ENCODE measurements at regions not wholly inside any gene's neighbourhood (a gene's known extent, or its start where the extent isn't known, plus 50 kb on each side); places are given as distances from the start of the nearest gene placed in this dataset.

- DNase-seq (ENCODE audit: low read depth in 2 of 2) = no peak
These were observed 199.8 kb upstream of the SFRP2 start for GRCh38 chr4:153988492-153989363.

GRCh38 chr4:153987291-153987690 is 198.4 kb upstream of the SFRP2 start:
- no peak for DNase-seq (ENCODE audit: low read depth in 2 of 2)

- DNase-seq (ENCODE audit: low read depth in 2 of 2) = no peak
These were observed 188.1 kb upstream of the SFRP2 start for GRCh38 chr4:153976954-153977353.

GRCh38 chr4:153974452-153974851 is 185.6 kb upstream of the SFRP2 start:
- no peak for DNase-seq (ENCODE audit: low read depth in 2 of 2)

- DNase-seq (ENCODE audit: low read depth in 2 of 2) = no peak
These were observed 185.1 kb upstream of the SFRP2 start for GRCh38 chr4:153973942-153974341.

GRCh38 chr4:153971899-153972298 is 183.0 kb upstream of the SFRP2 start:
- no peak for DNase-seq (ENCODE audit: low read depth in 2 of 2)

GRCh38 chr4:153970169-153970568 is 181.3 kb upstream of the SFRP2 start:
- no peak for DNase-seq (ENCODE audit: low read depth in 2 of 2)

GRCh38 chr4:153969542-153969941 is 180.7 kb upstream of the SFRP2 start:
- no peak for DNase-seq (ENCODE audit: low read depth in 2 of 2)

GRCh38 chr4:153966641-153967040 is 177.8 kb upstream of the SFRP2 start:
- no peak for DNase-seq (ENCODE audit: low read depth in 2 of 2)

GRCh38 chr4:153963216-153963615 is 174.3 kb upstream of the SFRP2 start:
- DNase-seq (ENCODE audit: low read depth in 2 of 2) = no peak

- DNase-seq (ENCODE audit: low read depth in 2 of 2) = peak in 1 of 2 donors; percentile 7
These were observed 173.6 kb upstream of the SFRP2 start for GRCh38 chr4:153962311-153963039.

- DNase-seq (ENCODE audit: low read depth in 2 of 2) = no peak
These were observed 166.4 kb upstream of the SFRP2 start for GRCh38 chr4:153955327-153955726.

- DNase-seq (ENCODE audit: low read depth in 2 of 2) = no peak
These were observed 165.8 kb upstream of the SFRP2 start for GRCh38 chr4:153954654-153955053.

- peak in 1 of 2 donors; percentile 4 for DNase-seq (ENCODE audit: low read depth in 2 of 2)
These were observed 161.5 kb upstream of the SFRP2 start for GRCh38 chr4:153950100-153950979.

GRCh38 chr4:153948041-153948440 is 159.2 kb upstream of the SFRP2 start:
- no peak for DNase-seq (ENCODE audit: low read depth in 2 of 2)

GRCh38 chr4:153947124-153947523 is 158.2 kb upstream of the SFRP2 start:
- no peak for DNase-seq (ENCODE audit: low read depth in 2 of 2)

- no peak for DNase-seq (ENCODE audit: low read depth in 2 of 2)
These were observed 156.8 kb upstream of the SFRP2 start for GRCh38 chr4:153945704-153946103.

GRCh38 chr4:153943738-153944415 is 155.0 kb upstream of the SFRP2 start:
- DNase-seq (ENCODE audit: low read depth in 2 of 2) = no peak

- DNase-seq (ENCODE audit: low read depth in 2 of 2) = no peak
These were observed 152.0 kb upstream of the SFRP2 start for GRCh38 chr4:153940916-153941315.

GRCh38 chr4:153939570-153939969 is 150.7 kb upstream of the SFRP2 start:
- DNase-seq (ENCODE audit: low read depth in 2 of 2) = no peak

GRCh38 chr4:153938994-153939393 is 150.1 kb upstream of the SFRP2 start:
- DNase-seq (ENCODE audit: low read depth in 2 of 2) = no peak
